Omental fat pad (tissue), 3 donors: ENCODE measurements at regions not wholly inside any gene's neighbourhood (a gene's known extent, or its start where the extent isn't known, plus 50 kb on each side); places are given as distances from the start of the nearest gene placed in this dataset.
"Not testable (repeated sequence)": the region's sequence is repeated elsewhere in the genome, so short reads cannot be mapped to it uniquely, and the experiment has no call there.

Source experiments
- ATAC-seq: fragments of 150-250 bp; one replicate; pipeline ENCODE4 v1.9.1; 2016; ENCODE audit warnings: mild to moderate bottlenecking, moderate library complexity; ENCODE audit not compliant: low FRiP score
- DNase-seq: peaks from one replicate; pipeline ENCODE4 v3.0.0-alpha.2; 2019; ENCODE audit warnings: low spot score
- TF ChIP-seq, protein P1 (sequence below), 3 donors: fragments of 450-650 bp; IDR thresholded peaks; one replicate each; pipeline ENCODE4 v1.5.1; 2016 to 2017; ENCODE audit warnings: antibody characterized with exemption in 3 of 3, mild to moderate bottlenecking in 3 of 3, moderate library complexity in 2 of 3

DNA sequence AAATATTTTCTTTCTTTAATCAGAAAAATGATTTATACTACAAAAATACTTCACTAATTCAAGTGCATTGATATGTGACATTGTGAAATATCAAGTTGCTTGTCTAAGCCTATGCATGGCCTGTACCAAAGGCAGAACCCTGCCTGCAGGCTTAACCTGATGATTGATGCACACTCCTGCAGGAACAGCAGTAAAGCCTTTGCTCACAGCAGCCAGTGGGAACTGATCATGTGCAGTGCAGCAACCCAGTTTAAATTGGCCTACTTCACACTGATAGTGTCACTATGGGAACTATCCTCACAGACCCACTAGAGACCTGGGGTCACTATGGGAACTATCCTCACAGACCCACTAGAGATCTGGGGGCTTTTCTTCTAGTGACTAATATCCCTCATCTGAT is 603.8 kb downstream of the RAPGEF2 start:
- DNase-seq (no peak), ATAC-seq (no peak)
- TF ChIP-seq, protein P1, sequence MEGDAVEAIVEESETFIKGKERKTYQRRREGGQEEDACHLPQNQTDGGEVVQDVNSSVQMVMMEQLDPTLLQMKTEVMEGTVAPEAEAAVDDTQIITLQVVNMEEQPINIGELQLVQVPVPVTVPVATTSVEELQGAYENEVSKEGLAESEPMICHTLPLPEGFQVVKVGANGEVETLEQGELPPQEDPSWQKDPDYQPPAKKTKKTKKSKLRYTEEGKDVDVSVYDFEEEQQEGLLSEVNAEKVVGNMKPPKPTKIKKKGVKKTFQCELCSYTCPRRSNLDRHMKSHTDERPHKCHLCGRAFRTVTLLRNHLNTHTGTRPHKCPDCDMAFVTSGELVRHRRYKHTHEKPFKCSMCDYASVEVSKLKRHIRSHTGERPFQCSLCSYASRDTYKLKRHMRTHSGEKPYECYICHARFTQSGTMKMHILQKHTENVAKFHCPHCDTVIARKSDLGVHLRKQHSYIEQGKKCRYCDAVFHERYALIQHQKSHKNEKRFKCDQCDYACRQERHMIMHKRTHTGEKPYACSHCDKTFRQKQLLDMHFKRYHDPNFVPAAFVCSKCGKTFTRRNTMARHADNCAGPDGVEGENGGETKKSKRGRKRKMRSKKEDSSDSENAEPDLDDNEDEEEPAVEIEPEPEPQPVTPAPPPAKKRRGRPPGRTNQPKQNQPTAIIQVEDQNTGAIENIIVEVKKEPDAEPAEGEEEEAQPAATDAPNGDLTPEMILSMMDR (IDR thresholded peaks at IDR 0.05) = no peak

DNA sequence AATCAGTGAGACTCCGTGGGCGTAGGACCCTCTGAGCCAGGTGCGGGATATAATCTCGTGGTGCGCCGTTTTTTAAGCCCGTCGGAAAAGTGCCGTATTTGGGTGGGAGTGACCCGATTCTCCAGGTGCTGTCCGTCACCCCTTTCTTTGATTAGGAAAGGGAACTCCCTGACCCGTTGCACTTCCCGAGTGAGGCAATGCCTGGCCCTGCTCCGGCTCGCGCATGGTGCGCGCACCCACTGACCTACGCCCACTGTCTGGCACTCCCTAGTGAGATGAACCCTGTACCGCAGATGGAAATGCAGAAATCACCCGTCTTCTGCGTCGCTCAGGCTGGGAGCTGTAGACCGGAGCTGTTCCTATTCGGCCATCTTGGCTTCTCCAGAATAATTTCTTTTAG is 612.3 kb downstream of the RAPGEF2 start:
- ATAC-seq = not testable (repeated sequence)

DNA sequence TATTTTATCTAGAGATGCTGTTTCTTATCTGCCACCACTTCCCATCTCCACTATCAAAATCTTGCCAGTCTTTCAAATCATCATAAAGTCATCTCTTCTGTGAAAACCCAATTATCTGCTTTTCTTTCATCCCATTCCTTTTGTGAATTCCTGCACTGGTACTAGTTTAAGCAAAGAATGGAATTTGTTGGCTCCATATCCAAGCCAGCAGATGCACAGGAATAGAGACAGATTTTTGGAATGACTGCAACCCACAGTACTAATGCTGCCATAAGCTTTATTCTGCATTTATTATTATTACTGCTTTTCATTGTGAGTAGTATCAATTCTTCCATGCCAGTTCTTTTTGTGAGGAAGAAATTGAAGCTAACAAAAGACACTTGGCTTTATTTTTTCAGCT is 616.7 kb downstream of the RAPGEF2 start:
- DNase-seq = no peak
- ATAC-seq = no peak
- TF ChIP-seq, protein P1 (IDR thresholded peaks at IDR 0.05) = no peak

More for the DNA sequence above, 612.3 kb downstream of the RAPGEF2 start:
- DNase-seq = not testable (repeated sequence)

DNA sequence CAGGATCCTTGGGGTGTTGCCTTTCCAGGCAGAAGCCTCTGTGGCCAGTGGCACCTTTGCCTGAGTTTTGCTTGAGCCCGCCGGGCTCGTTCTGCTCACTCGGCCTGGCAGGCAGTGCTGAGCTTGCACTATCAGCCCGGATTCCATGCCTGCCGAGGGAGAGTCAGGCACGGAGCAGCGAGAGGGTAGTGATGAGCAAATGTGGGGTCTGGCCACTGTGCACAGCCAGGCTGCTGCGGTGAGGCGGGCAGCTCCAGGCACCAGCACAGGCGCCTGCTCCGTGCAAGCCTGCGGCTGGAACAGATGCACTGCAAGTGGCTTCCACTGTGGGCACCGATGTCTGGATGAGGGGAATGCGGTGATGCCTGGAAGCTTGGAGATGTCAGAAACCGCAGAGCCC is 619.2 kb downstream of the RAPGEF2 start:
- ATAC-seq = no peak
- TF ChIP-seq, protein P1 (IDR thresholded peaks at IDR 0.05) = no peak
- no peak for DNase-seq

DNA sequence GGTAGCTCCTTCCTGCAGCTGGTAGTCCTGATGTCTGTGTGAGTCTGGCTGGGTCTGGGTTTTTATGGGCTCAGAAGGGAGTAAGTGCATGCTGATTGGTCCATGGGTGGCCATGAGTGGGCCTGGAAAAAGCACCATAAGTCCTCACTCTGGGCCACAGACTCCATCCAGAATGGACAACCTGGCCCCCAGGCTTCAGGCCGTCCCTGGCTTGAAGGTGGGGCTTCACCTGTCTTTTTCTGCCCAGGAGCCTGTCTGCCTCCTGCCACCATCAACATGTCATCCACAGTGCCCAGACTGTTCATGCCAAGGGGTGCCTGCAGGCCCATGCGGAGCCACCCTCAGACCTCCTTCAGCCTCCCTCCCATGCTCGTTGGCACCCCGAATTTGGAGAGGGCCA is 620.0 kb downstream of the RAPGEF2 start:
- ATAC-seq = no peak
- DNase-seq = no peak
- TF ChIP-seq, protein P1 (IDR thresholded peaks at IDR 0.05) = no peak

DNA sequence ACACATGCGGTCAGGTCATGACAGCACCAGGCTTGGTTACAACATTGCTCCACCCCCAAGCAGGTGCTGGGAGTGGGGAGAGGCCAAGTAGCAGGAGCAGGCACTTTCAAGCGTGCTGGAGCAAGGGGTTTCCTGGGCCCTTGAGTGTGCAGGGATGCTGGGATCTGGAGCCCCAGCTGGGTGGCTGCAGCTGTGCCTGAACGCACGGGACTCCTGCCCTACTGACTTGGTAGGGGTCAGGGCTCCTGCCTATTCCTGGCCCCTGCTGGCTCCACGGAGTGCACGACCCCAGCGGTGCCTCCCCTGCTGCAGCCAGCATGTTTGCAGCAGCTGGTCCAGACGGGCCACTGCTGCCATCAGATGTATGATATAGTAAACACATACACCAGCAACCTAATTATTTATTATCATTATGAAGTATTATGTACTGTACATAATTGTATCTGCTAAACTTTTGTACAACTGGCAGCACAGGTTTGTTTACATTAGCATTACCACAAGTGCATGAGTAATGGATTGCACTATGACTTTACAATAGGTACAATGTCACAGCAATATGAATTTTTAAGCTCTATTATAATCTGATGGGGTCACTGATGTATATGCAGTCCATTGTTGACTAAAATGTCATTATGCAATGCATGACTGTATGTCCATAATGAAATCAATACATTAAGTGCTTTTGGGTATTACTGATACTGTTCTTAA is 620.6 kb downstream of the RAPGEF2 start:
- TF ChIP-seq, protein P1 (IDR thresholded peaks at IDR 0.05) = no peak
- no peak for DNase-seq
- ATAC-seq = no peak

DNA sequence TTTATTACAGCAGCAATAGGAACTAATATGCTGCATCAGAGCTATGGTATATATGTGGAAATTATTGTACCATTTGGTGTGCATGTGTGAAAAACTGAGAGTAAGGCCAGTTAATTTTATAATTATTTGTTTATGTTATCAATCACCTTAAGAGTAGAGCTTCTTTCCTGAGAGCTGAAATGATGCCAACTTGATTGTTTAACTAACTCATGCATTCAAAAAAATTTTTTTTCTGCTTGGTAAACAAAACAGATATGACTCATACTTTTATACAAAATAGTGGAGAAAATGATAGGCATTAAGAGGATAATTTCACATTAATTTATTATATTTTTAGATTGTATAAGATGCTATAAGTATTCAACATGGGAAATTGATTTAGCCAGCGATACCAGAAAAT is 622.7 kb downstream of the RAPGEF2 start:
- TF ChIP-seq, protein P1 (IDR thresholded peaks at IDR 0.05) = no peak
- no peak for ATAC-seq
- no peak for DNase-seq
